Keratinocyte (primary cell): ENCODE measurements at regions not wholly inside any gene's neighbourhood (a gene's known extent, or its start where the extent isn't known, plus 50 kb on each side); places are given as distances from the start of the nearest gene placed in this dataset.

Experiments used
- CTCF ChIP-seq, 3 experiments: IDR thresholded peaks in 1 of 3; conservative IDR thresholded peaks in 1 of 3; optimal IDR thresholded peaks in 1 of 3; 2 replicates in 2 of 3; 3 replicates in 1 of 3; pipeline versions ENCODE3 to v1.5.1; 2011; ENCODE audit warnings: low read length in 3 of 3, mild to moderate bottlenecking in 3 of 3, moderate library complexity in 2 of 3, control low read depth in 1 of 3, inconsistent platforms in 1 of 3; ENCODE audit not compliant: insufficient read depth in 2 of 3; ENCODE audit errors: extremely low read depth in 1 of 3
- EZH2 ChIP-seq: IDR thresholded peaks from one replicate; pipeline ENCODE4 v1.6.1; 2012; ENCODE audit warnings: inconsistent platforms, mild to moderate bottlenecking, low read length, moderate library complexity

- no peak for TF ChIP-seq CTCF (optimal IDR thresholded peaks at IDR 0.05 in 1 of 3, IDR thresholded peaks at IDR 0.05 in 1 of 3, conservative IDR thresholded peaks at IDR 0.05 in 1 of 3; ENCODE audit: extremely low read depth in 1 of 3, insufficient read depth in 2 of 3, low read length in 3 of 3)
- TF ChIP-seq EZH2 = no peak
These were observed 412.3 kb upstream of the SLITRK1 start for GRCh38 chr13:84294576-84294975.
